ENCODE measurements at regions not wholly inside any gene's neighbourhood (a gene's known extent, or its start where the extent isn't known, plus 50 kb on each side); places are given as distances from the start of the nearest gene placed in this dataset.
A peak's percentile ranks its signal among the peaks of the same experiment; 100 is the strongest.

- Histone ChIP-seq H3K4me3 (ENCODE audit: low read depth, low read length) (no peak overlapping the region), H3K36me3 (ENCODE audit: control insufficient read depth, insufficient read depth, low read length) (no peaks in the 10 kb centered on the region), H3K27me3 (ENCODE audit: control insufficient read depth, insufficient read depth, low read length) (no peaks in the 10 kb centered on the region)
- FAIRE-seq (no peak), DNase-seq (ENCODE audit: low read depth) (no peak)
- no peak for TF ChIP-seq CTCF (IDR thresholded peaks at IDR 0.05; ENCODE audit: insufficient read depth, low read length, severe bottlenecking)
These were observed 207.7 kb upstream of the MAN1A1 start for GRCh38 chr6:119557239-119557638.

DNA sequence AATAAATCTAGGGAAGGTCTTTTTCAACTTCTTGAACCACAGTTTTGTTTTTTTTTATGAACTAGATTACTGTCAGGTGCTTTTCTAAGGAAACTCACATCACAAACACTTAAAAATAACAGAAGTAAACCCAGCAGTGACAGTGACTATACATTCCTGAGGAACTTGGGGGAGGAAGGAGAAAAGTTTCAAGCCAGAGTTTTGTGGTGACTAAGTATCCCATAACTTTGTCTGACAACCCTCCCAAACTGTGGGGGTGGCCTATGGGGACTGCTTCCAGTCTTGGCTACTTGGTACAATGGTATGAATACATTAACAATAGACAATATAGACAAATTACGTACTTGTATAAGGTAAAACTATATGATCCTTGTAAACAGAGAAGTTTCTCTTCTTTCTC lies 202.5 kb upstream of the MAN1A1 start:
- no peaks in the 10 kb centered on the region for H3K36me3 ChIP-seq (ENCODE audit: control insufficient read depth, insufficient read depth, low read length)
- no peak for DNase-seq (ENCODE audit: low read depth)
- H3K4me3 ChIP-seq (ENCODE audit: low read depth, low read length), result no peak overlapping the region
- no peaks in the 10 kb centered on the region for H3K27me3 ChIP-seq (ENCODE audit: control insufficient read depth, insufficient read depth, low read length)
- no peak for FAIRE-seq
- TF ChIP-seq CTCF (IDR thresholded peaks at IDR 0.05; ENCODE audit: insufficient read depth, low read length, severe bottlenecking), result no peak

DNA sequence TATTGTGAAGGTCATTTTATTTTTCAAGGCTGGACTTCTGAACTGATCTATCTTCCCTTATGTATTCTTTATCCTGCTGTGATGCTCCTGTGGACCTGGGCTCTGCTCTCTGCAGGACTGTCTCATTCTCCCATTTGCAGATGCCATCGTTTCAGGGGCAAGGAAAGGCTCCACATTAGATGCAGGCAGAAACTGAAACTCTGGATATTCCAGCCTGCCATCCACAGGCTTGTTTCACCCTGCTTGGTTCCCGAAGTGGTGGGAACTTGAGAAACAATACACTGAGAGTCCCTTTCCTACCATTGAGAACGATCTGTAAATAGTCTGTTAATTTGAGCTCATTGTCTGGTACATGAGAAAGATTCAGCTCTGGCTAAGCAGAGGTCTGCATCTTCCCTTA lies 197.5 kb upstream of the MAN1A1 start:
- no peak overlapping the region for H3K4me3 ChIP-seq (ENCODE audit: low read depth, low read length)
- H3K36me3 ChIP-seq (ENCODE audit: control insufficient read depth, insufficient read depth, low read length), result no peaks in the 10 kb centered on the region
- no peak for FAIRE-seq
- no peak for DNase-seq (ENCODE audit: low read depth)
- H3K27me3 ChIP-seq (ENCODE audit: control insufficient read depth, insufficient read depth, low read length), result no peaks in the 10 kb centered on the region
- TF ChIP-seq CTCF (IDR thresholded peaks at IDR 0.05; ENCODE audit: insufficient read depth, low read length, severe bottlenecking), result no peak

GRCh38 chr6:119545245-119545644 lies 195.7 kb upstream of the MAN1A1 start:
- Histone ChIP-seq H3K27me3 (ENCODE audit: control insufficient read depth, insufficient read depth, low read length) (no peaks in the 10 kb centered on the region), H3K4me3 (ENCODE audit: low read depth, low read length) (no peak overlapping the region), H3K36me3 (ENCODE audit: control insufficient read depth, insufficient read depth, low read length) (no peaks in the 10 kb centered on the region)
- no peak for TF ChIP-seq CTCF (IDR thresholded peaks at IDR 0.05; ENCODE audit: insufficient read depth, low read length, severe bottlenecking)
- FAIRE-seq, result no peak
- DNase-seq (ENCODE audit: low read depth), result peak; percentile 24

- Histone ChIP-seq H3K27me3 (ENCODE audit: control insufficient read depth, insufficient read depth, low read length) (no peaks in the 10 kb centered on the region), H3K36me3 (ENCODE audit: control insufficient read depth, insufficient read depth, low read length) (no peaks in the 10 kb centered on the region), H3K4me3 (ENCODE audit: low read depth, low read length) (no peak overlapping the region)
- FAIRE-seq (no peak), DNase-seq (ENCODE audit: low read depth) (no peak)
- no peak for TF ChIP-seq CTCF (IDR thresholded peaks at IDR 0.05; ENCODE audit: insufficient read depth, low read length, severe bottlenecking)
These were observed 195.0 kb upstream of the MAN1A1 start for GRCh38 chr6:119544325-119545175.

- Histone ChIP-seq H3K36me3 (ENCODE audit: control insufficient read depth, insufficient read depth, low read length) (no peaks in the 10 kb centered on the region), H3K27me3 (ENCODE audit: control insufficient read depth, insufficient read depth, low read length) (no peaks in the 10 kb centered on the region), H3K4me3 (ENCODE audit: low read depth, low read length) (no peak overlapping the region)
- no peak for DNase-seq (ENCODE audit: low read depth)
- FAIRE-seq, result no peak
- TF ChIP-seq CTCF (IDR thresholded peaks at IDR 0.05; ENCODE audit: insufficient read depth, low read length, severe bottlenecking), result no peak
These were observed 193.8 kb upstream of the MAN1A1 start for GRCh38 chr6:119543332-119543731.

Measured in bronchial epithelial cell (primary cell).